H1 (cell line): ENCODE measurements at regions not wholly inside any gene's neighbourhood (a gene's known extent, or its start where the extent isn't known, plus 50 kb on each side); places are given as distances from the start of the nearest gene placed in this dataset.

Experiments
- CTCF ChIA-PET: fragments of 300-600 bp; sonication (Branson Sonifier 250); formaldehyde crosslinking; loops from one replicate; lab custom pipeline; 2021; ENCODE audit not compliant: partially characterized antibody; lab: Charles Lee
- POLR2A ChIA-PET: fragments of 300-600 bp; sonication (Branson Sonifier 250); formaldehyde crosslinking; loops from one replicate; lab custom pipeline; 2021; ENCODE audit warnings: inconsistent platforms; ENCODE audit not compliant: partially characterized antibody; lab: Charles Lee
- DNase-seq, 2 experiments: peaks; one replicate each; pipeline versions ENCODE4 v3.0.0 to v3.0.0-alpha.2; 2010 to 2022; ENCODE audit warnings: low spot score in 2 of 2, low read depth in 1 of 2, mixed read lengths in 1 of 2
- FAIRE-seq: peaks from 2 replicates; lab custom pipeline; 2011; peaks lifted over from hg19 to GRCh38; lab: Jason Lieb, UNC
- H2AFZ ChIP-seq: 2 replicates; pipeline ENCODE4 v1.8.1; 2012; ENCODE audit warnings: low read length, inconsistent platforms
- H2AK5ac ChIP-seq: 2 replicates; pipeline ENCODE4 v1.6.1; 2013; ENCODE audit warnings: low read depth, low read length
- H2BK120ac ChIP-seq: replicated peaks from 2 replicates; pipeline ENCODE3; 2013; ENCODE audit warnings: low read depth, low read length, inconsistent platforms
- H2BK12ac ChIP-seq: 2 replicates; pipeline ENCODE4 v1.6.1; 2013; ENCODE audit warnings: low read depth, low read length
- H2BK15ac ChIP-seq: 2 replicates; pipeline ENCODE4 v1.6.1; 2013; ENCODE audit warnings: low read length
- H2BK20ac ChIP-seq: 2 replicates; pipeline ENCODE4 v1.6.1; 2013; ENCODE audit warnings: low read length
- H2BK5ac ChIP-seq: 2 replicates; pipeline ENCODE4 v1.6.1; 2013; ENCODE audit warnings: low read depth, low read length
- H3K14ac ChIP-seq: 2 replicates; pipeline ENCODE4 v1.6.1; 2013; ENCODE audit warnings: inconsistent platforms; ENCODE audit not compliant: insufficient read length
- H3K18ac ChIP-seq: 2 replicates; pipeline ENCODE4 v1.6.1; 2013; ENCODE audit warnings: low read length; ENCODE audit errors: extremely low read depth
- H3K23ac ChIP-seq: 2 replicates; pipeline ENCODE4 v1.6.1; 2013; ENCODE audit warnings: inconsistent platforms; ENCODE audit not compliant: insufficient read length
- H3K23me2 ChIP-seq: 2 replicates; pipeline ENCODE4 v1.6.1; 2013; ENCODE audit warnings: low read depth, low read length
- H3K27ac ChIP-seq: 2 replicates; pipeline ENCODE4 v1.6.1; 2011; ENCODE audit warnings: low read depth, low read length, inconsistent platforms
- H3K27me3 ChIP-seq, 4 experiments: replicated peaks in 1 of 4; 1 replicate in 1 of 4; 2 replicates in 3 of 4; pipeline versions ENCODE4 v1.6.1 to v1.8.1; 2011 to 2013; ENCODE audit warnings: low read length in 3 of 4, mild to moderate bottlenecking in 3 of 4, inconsistent platforms in 2 of 4, mixed read lengths in 2 of 4, moderate library complexity in 1 of 4; ENCODE audit not compliant: control insufficient read depth in 3 of 4, insufficient read depth in 3 of 4; ENCODE audit errors: extremely low read depth in 1 of 4
- H3K36me3 ChIP-seq, 4 experiments: 2 replicates each; pipeline versions ENCODE4 v1.6.1 to v1.8.1; 2011 to 2013; ENCODE audit warnings: mild to moderate bottlenecking in 4 of 4, low read length in 3 of 4, moderate library complexity in 2 of 4, control low read depth in 1 of 4, inconsistent platforms in 1 of 4; ENCODE audit not compliant: insufficient read depth in 4 of 4, control insufficient read depth in 2 of 4
- H3K4ac ChIP-seq: replicated peaks from 2 replicates; pipeline ENCODE3; 2013; ENCODE audit warnings: low read length, low read depth, mixed read lengths, inconsistent platforms; ENCODE audit not compliant: insufficient read length
- H3K4me1 ChIP-seq, 4 experiments: replicated peaks in 1 of 4; 1 replicate in 1 of 4; 2 replicates in 3 of 4; pipeline versions ENCODE4 v1.6.1 to v1.8.1; 2011 to 2013; ENCODE audit warnings: low read length in 3 of 4, inconsistent platforms in 2 of 4, mixed read lengths in 1 of 4; ENCODE audit not compliant: insufficient read depth in 4 of 4, control insufficient read depth in 3 of 4
- H3K4me2 ChIP-seq, 2 experiments: 2 replicates each; pipeline versions ENCODE4 v1.6.1 to v1.8.1; 2011 to 2013; ENCODE audit warnings: low read depth in 2 of 2, low read length in 2 of 2, control low read depth in 1 of 2, inconsistent platforms in 1 of 2, mild to moderate bottlenecking in 1 of 2; ENCODE audit not compliant: insufficient read depth in 1 of 2
- H3K4me3 ChIP-seq, 4 experiments: fragments of 200-600, 300-600 bp in 1 of 4; sonication (generic), shearing (Covaris generic), sonication (Bioruptor Twin) in 1 of 4; 2 replicates each; pipeline versions ENCODE4 v1.5.1 to v1.8.1; 2011 to 2016; ENCODE audit warnings: low read length in 4 of 4, low read depth in 3 of 4, control low read depth in 2 of 4, inconsistent platforms in 2 of 4, mild to moderate bottlenecking in 2 of 4, mixed read lengths in 1 of 4, moderate library complexity in 1 of 4; ENCODE audit not compliant: insufficient read depth in 2 of 4; ENCODE audit errors: extremely low read depth in 1 of 4
- H3K56ac ChIP-seq: replicated peaks from 2 replicates; pipeline ENCODE3; 2013; ENCODE audit warnings: low read depth, mild to moderate bottlenecking, mixed read lengths, low read length, inconsistent platforms; ENCODE audit not compliant: insufficient read length
- H3K79me1 ChIP-seq: 2 replicates; pipeline ENCODE4 v1.6.1; 2013; ENCODE audit warnings: low read depth, low read length, control low read depth
- H3K79me2 ChIP-seq, 2 experiments: 2 replicates each; pipeline versions ENCODE4 v1.6.1 to v1.8.1; 2012 to 2013; ENCODE audit warnings: low read length in 2 of 2, mild to moderate bottlenecking in 2 of 2, inconsistent platforms in 1 of 2; ENCODE audit not compliant: insufficient read depth in 2 of 2, control insufficient read depth in 1 of 2
- H3K9ac ChIP-seq, 4 experiments: replicated peaks in 1 of 4; 1 replicate in 1 of 4; 2 replicates in 3 of 4; pipeline versions ENCODE4 v1.6.1 to v1.8.1; 2011 to 2013; ENCODE audit warnings: low read depth in 3 of 4, low read length in 3 of 4, control low read depth in 2 of 4, mild to moderate bottlenecking in 2 of 4, moderate library complexity in 2 of 4, inconsistent platforms in 1 of 4; ENCODE audit errors: extremely low read depth in 1 of 4
- H3K9me3 ChIP-seq, 2 experiments: 2 replicates each; pipeline versions ENCODE4 v1.6.1 to v1.8.1; 2012 to 2013; ENCODE audit warnings: mild to moderate bottlenecking in 2 of 2, moderate library complexity in 2 of 2, control low read depth in 1 of 2, inconsistent platforms in 1 of 2, low read depth in 1 of 2, low read length in 1 of 2, mixed read lengths in 1 of 2; ENCODE audit not compliant: insufficient read depth in 2 of 2
- H4K20me1 ChIP-seq, 2 experiments: replicated peaks in 1 of 2; 2 replicates each; pipeline versions ENCODE3 to v1.8.1; 2011 to 2013; ENCODE audit warnings: inconsistent platforms in 2 of 2, low read length in 2 of 2, mild to moderate bottlenecking in 1 of 2; ENCODE audit not compliant: insufficient read depth in 2 of 2, control insufficient read depth in 1 of 2
- H4K5ac ChIP-seq: 2 replicates; pipeline ENCODE4 v1.6.1; 2013; ENCODE audit warnings: low read length, low read depth, mixed read lengths, inconsistent platforms; ENCODE audit not compliant: insufficient read length
- H4K8ac ChIP-seq: 2 replicates; pipeline ENCODE4 v1.8.0; 2013; ENCODE audit warnings: mild to moderate bottlenecking, moderate library complexity, low read length, inconsistent platforms; ENCODE audit not compliant: insufficient read depth; ENCODE audit errors: extremely low read depth
- H4K91ac ChIP-seq: replicated peaks from 2 replicates; pipeline ENCODE3; 2013; ENCODE audit warnings: low read length, mixed read lengths, inconsistent platforms; ENCODE audit not compliant: insufficient read length
- NRF1 ChIP-seq: IDR thresholded peaks from 2 replicates; pipeline ENCODE4 v1.6.1; 2011; ENCODE audit warnings: mild to moderate bottlenecking, low read depth, low read length, improper control_type of control experiment
- RFX5 ChIP-seq: IDR thresholded peaks from 2 replicates; pipeline ENCODE4 v1.6.1; 2011; ENCODE audit warnings: low read depth, low read length, improper control_type of control experiment, borderline replicate concordance
- WGBS, 2 experiments: shearing (Covaris generic) in 1 of 2; methylation state at CpG; one replicate each; pipeline versions ENCODE4 v1.1.6 to v1.1.7; 2013 to 2015; ENCODE audit warnings: low lambda C conversion rate in 2 of 2, mixed read lengths in 2 of 2, inconsistent platforms in 1 of 2, low coverage in 1 of 2, missing lambda C conversion rate in 1 of 2; ENCODE audit not compliant: insufficient replicate concordance in 2 of 2, insufficient coverage in 1 of 2, insufficient read length in 1 of 2; ENCODE audit errors: extremely low coverage in 1 of 2, missing lambda C conversion rate in 1 of 2; 5-methylcytosine and 5-hydroxymethylcytosine counted together

DNA sequence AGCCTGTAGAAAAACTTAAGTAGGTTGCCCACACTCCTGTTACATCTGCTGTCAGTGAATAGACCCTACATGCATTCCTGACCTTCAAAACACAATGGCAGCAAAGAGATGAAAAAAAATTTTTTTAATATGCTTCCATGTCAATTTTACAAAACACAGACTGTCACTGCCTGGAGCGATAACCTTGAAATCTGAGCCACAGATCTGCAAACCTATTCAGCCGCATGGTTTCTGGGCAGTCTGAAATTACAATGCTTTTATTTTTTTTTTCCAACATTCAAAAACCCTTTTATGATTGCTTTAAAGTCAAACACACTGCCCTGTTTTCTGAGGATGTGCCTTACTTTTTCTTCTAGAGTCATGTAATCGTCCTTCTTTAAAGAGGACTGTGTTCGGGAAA is 264.9 kb upstream of the PUDP start:
- H2AFZ ChIP-seq = no peak overlapping the region
- H3K27me3 ChIP-seq = no peaks in the 10 kb centered on the region
- no peaks in the 10 kb centered on the region for H4K20me1 ChIP-seq
- H4K91ac ChIP-seq = no peak overlapping the region
- no peaks in the 10 kb centered on the region for H3K79me1 ChIP-seq
- no peak overlapping the region for H2BK5ac ChIP-seq
- 72% methylated on average over 4 of the region's 4 CpGs; no CpG with 5 or more reads in 1 of the 2 experiments for WGBS, 2 experiments
- ChIA-PET POLR2A (no interaction called here), CTCF (no interaction called here)
- H2AK5ac ChIP-seq = no peak overlapping the region
- no peaks in the 10 kb centered on the region for H3K36me3 ChIP-seq
- H2BK12ac ChIP-seq = no peak overlapping the region
- no peak overlapping the region for H4K8ac ChIP-seq
- no peak overlapping the region for H3K18ac ChIP-seq
- H3K23ac ChIP-seq = no peak overlapping the region
- FAIRE-seq (no peak), DNase-seq (no peak)
- no peak overlapping the region for H2BK120ac ChIP-seq
- no peak overlapping the region for H3K27ac ChIP-seq
- no peak overlapping the region for H3K14ac ChIP-seq
- H3K9ac ChIP-seq = no peak overlapping the region
- no peak overlapping the region for H3K4ac ChIP-seq
- H3K4me3 ChIP-seq = no peak overlapping the region
- no peak overlapping the region for H2BK20ac ChIP-seq
- H3K9me3 ChIP-seq = no peaks in the 10 kb centered on the region
- no peak overlapping the region for H3K56ac ChIP-seq
- H2BK15ac ChIP-seq = no peak overlapping the region
- no peaks in the 10 kb centered on the region for H3K4me1 ChIP-seq
- H3K23me2 ChIP-seq = no peaks in the 10 kb centered on the region
- no peak overlapping the region for H3K4me2 ChIP-seq
- H3K79me2 ChIP-seq = no peaks in the 10 kb centered on the region
- no peak for TF ChIP-seq RFX5
- TF ChIP-seq NRF1 = no peak
- H4K5ac ChIP-seq = no peak overlapping the region
